HEK293 (cell line): ENCODE measurements at regions not wholly inside any gene's neighbourhood (a gene's known extent, or its start where the extent isn't known, plus 50 kb on each side); places are given as distances from the start of the nearest gene placed in this dataset.

Experiments
- CTCF ChIA-PET: fragments of 350-600 bp; formaldehyde crosslinking; extraction: SDS; loops from one replicate; lab custom pipeline; 2021; ENCODE audit warnings: antibody characterized with exemption; lab: Yijun Ruan, JAX
- POLR2A ChIA-PET: fragments of 300-600 bp; formaldehyde crosslinking; extraction: SDS; loops from one replicate; lab custom pipeline; 2020; ENCODE audit warnings: antibody characterized with exemption, inconsistent platforms; lab: Yijun Ruan, JAX
- H3K27ac ChIP-seq: fragments of 200-500 bp; sonication (Bioruptor generic); 2 replicates; pipeline ENCODE4 v1.5.1; 2014; ENCODE audit warnings: low read depth, low read length, control low read depth, inconsistent platforms; ENCODE audit errors: extremely low read depth
- H3K36me3 ChIP-seq, 2 experiments: fragments of 200-500 bp in 1 of 2; sonication (Bioruptor generic) in 1 of 2; 1 replicate in 1 of 2; 2 replicates in 1 of 2; pipeline ENCODE4 v1.5.1; 2014 to 2017; ENCODE audit warnings: inconsistent platforms in 2 of 2, low read length in 2 of 2; ENCODE audit not compliant: control insufficient read depth in 2 of 2, insufficient read depth in 1 of 2
- H3K4me1 ChIP-seq: fragments of 200-500 bp; sonication (Bioruptor generic); 2 replicates; pipeline ENCODE4 v1.5.1; 2014; ENCODE audit warnings: mild to moderate bottlenecking, low read length, inconsistent platforms; ENCODE audit not compliant: control insufficient read depth, insufficient read depth
- H3K4me3 ChIP-seq: 2 replicates; pipeline ENCODE4 v1.5.1; 2011; ENCODE audit warnings: low read depth, mild to moderate bottlenecking, control low read depth, low read length, moderate library complexity
- H3K9me3 ChIP-seq: fragments of 200-500 bp; sonication (Bioruptor generic); 2 replicates; pipeline ENCODE4 v1.5.1; 2014; ENCODE audit warnings: low read depth, low read length, inconsistent platforms; ENCODE audit not compliant: control insufficient read depth, insufficient read depth
- FEZF1 ChIP-seq: fragments of 450-650 bp; formaldehyde crosslinking; IDR thresholded peaks from 2 replicates; pipeline ENCODE4 v1.5.1; 2016; ENCODE audit warnings: missing biosample characterization, missing genetic modification characterization
- GFI1B ChIP-seq: fragments of 450-650 bp; formaldehyde crosslinking; IDR thresholded peaks from 2 replicates; pipeline ENCODE4 v1.5.1; 2016; ENCODE audit warnings: missing biosample characterization, missing genetic modification characterization
- INSM2 ChIP-seq: fragments of 450-650 bp; formaldehyde crosslinking; IDR thresholded peaks from 2 replicates; pipeline ENCODE4 v1.5.1; 2016; ENCODE audit warnings: missing biosample characterization, missing genetic modification characterization
- RBAK ChIP-seq: fragments of 450-650 bp; formaldehyde crosslinking; IDR thresholded peaks from 2 replicates; pipeline ENCODE4 v1.5.1; 2016; ENCODE audit warnings: missing biosample characterization, missing genetic modification characterization
- ZBTB21 ChIP-seq: fragments of 450-650 bp; formaldehyde crosslinking; IDR thresholded peaks from 2 replicates; pipeline ENCODE4 v1.5.1; 2017; ENCODE audit warnings: missing biosample characterization, missing genetic modification characterization
- ZBTB48 ChIP-seq: fragments of 450-650 bp; formaldehyde crosslinking; IDR thresholded peaks from 2 replicates; pipeline ENCODE4 v1.5.1; 2016; ENCODE audit warnings: missing biosample characterization, missing genetic modification characterization
- ZNF174 ChIP-seq: fragments of 450-650 bp; formaldehyde crosslinking; IDR thresholded peaks from 2 replicates; pipeline ENCODE4 v1.5.0; 2017; ENCODE audit warnings: missing biosample characterization, mild to moderate bottlenecking, missing genetic modification characterization
- ZNF19 ChIP-seq: fragments of 450-650 bp; formaldehyde crosslinking; IDR thresholded peaks from 2 replicates; pipeline ENCODE4; 2016; ENCODE audit warnings: missing biosample characterization, missing genetic modification characterization, low read depth
- ZNF335 ChIP-seq: fragments of 450-650 bp; formaldehyde crosslinking; conservative IDR thresholded peaks from 2 replicates; pipeline ENCODE4 v1.5.1; 2016; ENCODE audit warnings: missing biosample characterization, missing genetic modification characterization
- ZNF792 ChIP-seq: fragments of 450-650 bp; formaldehyde crosslinking; IDR thresholded peaks from 2 replicates; pipeline ENCODE4 v1.5.1; 2016; ENCODE audit warnings: missing biosample characterization, missing genetic modification characterization
- ZSCAN23 ChIP-seq: fragments of 450-650 bp; formaldehyde crosslinking; IDR thresholded peaks from 2 replicates; pipeline ENCODE4 v1.5.1; 2016; ENCODE audit warnings: missing biosample characterization, missing genetic modification characterization
- ZSCAN30 ChIP-seq: fragments of 450-650 bp; IDR thresholded peaks from 2 replicates; pipeline ENCODE4 v1.5.1; 2018; ENCODE audit warnings: missing biosample characterization, mild to moderate bottlenecking, missing genetic modification characterization, moderate library complexity
- TF ChIP-seq, protein P1 (sequence below): fragments of 450-650 bp; formaldehyde crosslinking; IDR thresholded peaks from 2 replicates; pipeline ENCODE4 v1.5.1; 2016; ENCODE audit warnings: missing biosample characterization, missing genetic modification characterization
- TF ChIP-seq, protein P2 (sequence below): fragments of 450-650 bp; formaldehyde crosslinking; IDR thresholded peaks from 2 replicates; pipeline ENCODE4 v1.5.1; 2016; ENCODE audit warnings: missing biosample characterization, missing genetic modification characterization, low read depth
- TF ChIP-seq, protein P3 (sequence below): fragments of 450-650 bp; formaldehyde crosslinking; IDR thresholded peaks from 2 replicates; pipeline ENCODE4 v1.5.0; 2017; ENCODE audit warnings: missing biosample characterization, missing genetic modification characterization, borderline replicate concordance

DNA sequence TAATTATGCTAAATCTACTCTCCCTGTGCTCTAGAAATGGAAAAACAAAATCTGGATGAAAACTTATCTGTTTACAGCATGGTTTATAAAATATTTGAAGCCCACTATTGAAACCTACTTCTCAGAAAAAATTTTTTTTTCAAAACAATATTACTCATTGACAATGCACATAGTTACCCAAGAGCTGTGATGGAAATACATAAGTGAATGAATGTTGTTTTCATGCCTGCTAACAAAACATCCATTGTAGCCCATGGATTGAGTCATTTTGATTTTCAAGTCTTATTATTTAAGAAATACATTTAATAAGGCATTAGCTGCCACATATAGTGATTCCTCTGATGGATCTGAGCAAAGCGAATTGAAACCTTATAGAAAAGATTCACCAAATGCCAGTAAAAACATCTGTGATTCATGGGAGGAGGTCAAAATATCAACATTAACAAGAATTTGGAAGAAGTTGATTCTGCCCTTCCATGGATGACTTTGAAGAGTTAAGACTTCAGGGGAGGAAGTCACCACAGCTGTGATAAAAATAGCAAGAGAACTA lies 144.7 kb upstream of the HHIP start:
- H3K36me3 ChIP-seq, result no peaks in the 10 kb centered on the region
- H3K9me3 ChIP-seq, result no peaks in the 10 kb centered on the region
- ChIA-PET POLR2A (no interaction called here), CTCF (no interaction called here)
- no peak overlapping the region for H3K27ac ChIP-seq
- TF ChIP-seq ZSCAN30 (tag by site-specific recombination), result no peak
- TF ChIP-seq, protein P1, sequence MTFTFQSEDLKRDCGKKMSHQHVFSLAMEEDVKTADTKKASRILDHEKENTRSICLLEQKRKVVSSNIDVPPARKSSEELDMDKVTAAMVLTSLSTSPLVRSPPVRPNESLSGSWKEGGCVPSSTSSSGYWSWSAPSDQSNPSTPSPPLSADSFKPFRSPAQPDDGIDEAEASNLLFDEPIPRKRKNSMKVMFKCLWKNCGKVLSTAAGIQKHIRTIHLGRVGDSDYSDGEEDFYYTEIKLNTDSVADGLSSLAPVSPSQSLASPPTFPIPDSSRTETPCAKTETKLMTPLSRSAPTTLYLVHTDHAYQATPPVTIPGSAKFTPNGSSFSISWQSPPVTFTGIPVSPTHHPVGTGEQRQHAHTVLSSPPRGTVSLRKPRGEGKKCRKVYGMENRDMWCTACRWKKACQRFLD (tag by site-specific recombination), result no peak
- TF ChIP-seq INSM2, result no peak
- TF ChIP-seq ZNF792, result no peak
- TF ChIP-seq ZNF174 (tag by site-specific recombination), result no peak
- no peak for TF ChIP-seq ZSCAN23 (tag by site-specific recombination)
- no peaks in the 10 kb centered on the region for H3K4me1 ChIP-seq
- no peak overlapping the region for H3K4me3 ChIP-seq

- CTCF ChIA-PET, result no interaction called here
- Histone ChIP-seq H3K27ac (no peak overlapping the region), H3K9me3 (no peaks in the 10 kb centered on the region), H3K36me3 (no peaks in the 10 kb centered on the region), H3K4me1 (no peaks in the 10 kb centered on the region), H3K4me3 (no peak overlapping the region)
- no peak for TF ChIP-seq ZNF19 (tag by site-specific recombination)
- TF ChIP-seq GFI1B (tag by site-specific recombination), result no peak
- no peak for TF ChIP-seq FEZF1
- no peak for TF ChIP-seq ZNF792
- TF ChIP-seq RBAK (tag by site-specific recombination), result no peak
- TF ChIP-seq, protein P2, sequence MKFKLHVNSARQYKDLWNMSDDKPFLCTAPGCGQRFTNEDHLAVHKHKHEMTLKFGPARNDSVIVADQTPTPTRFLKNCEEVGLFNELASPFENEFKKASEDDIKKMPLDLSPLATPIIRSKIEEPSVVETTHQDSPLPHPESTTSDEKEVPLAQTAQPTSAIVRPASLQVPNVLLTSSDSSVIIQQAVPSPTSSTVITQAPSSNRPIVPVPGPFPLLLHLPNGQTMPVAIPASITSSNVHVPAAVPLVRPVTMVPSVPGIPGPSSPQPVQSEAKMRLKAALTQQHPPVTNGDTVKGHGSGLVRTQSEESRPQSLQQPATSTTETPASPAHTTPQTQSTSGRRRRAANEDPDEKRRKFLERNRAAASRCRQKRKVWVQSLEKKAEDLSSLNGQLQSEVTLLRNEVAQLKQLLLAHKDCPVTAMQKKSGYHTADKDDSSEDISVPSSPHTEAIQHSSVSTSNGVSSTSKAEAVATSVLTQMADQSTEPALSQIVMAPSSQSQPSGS (tag by site-specific recombination), result no peak
- TF ChIP-seq, protein P3, sequence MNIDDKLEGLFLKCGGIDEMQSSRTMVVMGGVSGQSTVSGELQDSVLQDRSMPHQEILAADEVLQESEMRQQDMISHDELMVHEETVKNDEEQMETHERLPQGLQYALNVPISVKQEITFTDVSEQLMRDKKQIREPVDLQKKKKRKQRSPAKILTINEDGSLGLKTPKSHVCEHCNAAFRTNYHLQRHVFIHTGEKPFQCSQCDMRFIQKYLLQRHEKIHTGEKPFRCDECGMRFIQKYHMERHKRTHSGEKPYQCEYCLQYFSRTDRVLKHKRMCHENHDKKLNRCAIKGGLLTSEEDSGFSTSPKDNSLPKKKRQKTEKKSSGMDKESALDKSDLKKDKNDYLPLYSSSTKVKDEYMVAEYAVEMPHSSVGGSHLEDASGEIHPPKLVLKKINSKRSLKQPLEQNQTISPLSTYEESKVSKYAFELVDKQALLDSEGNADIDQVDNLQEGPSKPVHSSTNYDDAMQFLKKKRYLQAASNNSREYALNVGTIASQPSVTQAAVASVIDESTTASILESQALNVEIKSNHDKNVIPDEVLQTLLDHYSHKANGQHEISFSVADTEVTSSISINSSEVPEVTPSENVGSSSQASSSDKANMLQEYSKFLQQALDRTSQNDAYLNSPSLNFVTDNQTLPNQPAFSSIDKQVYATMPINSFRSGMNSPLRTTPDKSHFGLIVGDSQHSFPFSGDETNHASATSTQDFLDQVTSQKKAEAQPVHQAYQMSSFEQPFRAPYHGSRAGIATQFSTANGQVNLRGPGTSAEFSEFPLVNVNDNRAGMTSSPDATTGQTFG (tag by site-specific recombination), result no peak
- POLR2A ChIA-PET, result no interaction called here
These were observed 141.1 kb upstream of the HHIP start for GRCh38 chr4:144504883-144505282.

DNA sequence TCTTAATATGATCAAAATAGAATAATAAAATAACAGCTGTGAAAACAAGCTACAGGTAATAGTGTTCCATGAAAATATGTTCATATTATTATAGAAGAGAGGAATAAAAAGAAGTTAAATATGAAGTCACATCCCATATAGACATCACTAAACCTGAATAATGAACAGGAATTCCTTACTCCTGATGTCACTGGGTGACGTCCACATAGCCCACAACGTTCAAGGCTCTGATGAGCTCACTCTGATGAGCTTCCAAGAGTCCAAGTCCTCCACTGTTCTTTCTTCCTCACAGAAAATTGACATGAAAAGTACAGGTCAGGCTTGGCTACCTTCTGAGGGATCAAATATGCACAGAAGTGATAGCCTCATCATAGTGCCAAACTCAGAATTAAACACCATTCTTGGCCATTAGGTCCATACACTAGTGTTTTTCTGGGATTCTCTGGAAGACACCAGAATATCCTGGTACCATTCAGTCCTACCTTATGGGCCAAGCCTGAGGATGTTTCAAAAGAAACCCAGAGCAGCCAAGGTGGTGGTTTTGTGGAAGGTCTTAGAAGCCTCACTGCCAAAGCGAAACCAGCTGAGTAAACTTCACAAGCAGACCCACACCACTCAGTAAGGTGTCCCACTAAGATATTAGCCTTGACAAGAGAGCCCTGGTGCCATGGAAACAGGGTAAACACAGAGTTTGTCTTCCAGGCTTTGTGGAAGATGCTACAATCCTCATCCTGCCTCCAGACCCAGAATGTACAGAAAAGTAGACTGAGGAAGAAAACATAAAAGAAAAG lies 138.4 kb upstream of the HHIP start:
- no peaks in the 10 kb centered on the region for H3K36me3 ChIP-seq
- H3K4me3 ChIP-seq, result no peak overlapping the region
- ChIA-PET POLR2A (no interaction called here), CTCF (no interaction called here)
- no peak overlapping the region for H3K27ac ChIP-seq
- no peaks in the 10 kb centered on the region for H3K4me1 ChIP-seq
- TF ChIP-seq ZBTB48 (tag by site-specific recombination) (no peak), ZBTB21 (tag by site-specific recombination) (peak; percentile 62; the same call in 1 of the 2 replicates), ZNF335 (tag by site-specific recombination) (no peak)
- TF ChIP-seq, all 188 proteins: peak for 1
- no peaks in the 10 kb centered on the region for H3K9me3 ChIP-seq
